Retinal pigment epithelial cell (primary cell): ENCODE measurements at regions not wholly inside any gene's neighbourhood (a gene's known extent, or its start where the extent isn't known, plus 50 kb on each side); places are given as distances from the start of the nearest gene placed in this dataset.

Experiments
- DNase-seq: peaks from one replicate; pipeline ENCODE4 v3.0.0-alpha.2; 2010; ENCODE audit warnings: low read depth
- H3K4me3 ChIP-seq: 2 replicates; pipeline ENCODE4 v1.5.1; 2011; ENCODE audit warnings: mild to moderate bottlenecking, low read length, control low read depth, moderate library complexity
- TF ChIP-seq, protein P1 (sequence below): conservative IDR thresholded peaks from 2 replicates; pipeline ENCODE4 v1.5.1; 2011; ENCODE audit warnings: low read depth, low read length, control low read depth, inconsistent platforms

DNA sequence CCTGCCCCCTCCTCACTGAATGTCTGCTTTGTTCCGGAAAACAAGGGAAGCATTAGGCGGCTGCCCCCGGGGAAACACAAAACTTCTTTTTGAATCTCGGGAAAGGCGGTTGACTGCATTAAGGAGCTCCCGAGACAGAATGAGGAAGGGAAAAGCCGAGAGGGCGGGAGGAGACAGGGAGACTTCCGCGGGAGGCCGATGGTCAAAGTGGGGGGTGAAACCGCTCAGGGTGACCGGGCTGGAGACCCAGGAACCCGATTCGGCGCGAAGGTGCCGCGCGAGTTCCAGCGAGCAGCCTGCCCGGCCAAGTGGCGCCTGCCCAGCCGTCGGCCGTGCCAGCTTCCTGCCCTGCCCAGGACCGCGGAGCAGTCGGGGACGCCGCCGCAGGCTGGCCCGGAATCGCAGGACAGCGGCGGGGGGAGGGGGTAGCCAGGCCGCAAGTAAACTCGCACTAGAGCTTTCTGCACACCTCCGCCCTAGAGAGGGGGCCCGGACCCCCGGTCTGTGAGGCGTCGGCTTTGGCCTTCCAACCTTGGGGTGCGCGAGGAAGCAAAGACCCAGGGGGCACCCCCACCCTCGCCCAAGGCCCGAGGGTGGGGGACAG, 55.1 kb upstream of the BCOR start:
- no peak for DNase-seq
- peak overlapping the region; percentile 45 for H3K4me3 ChIP-seq
- TF ChIP-seq, protein P1, sequence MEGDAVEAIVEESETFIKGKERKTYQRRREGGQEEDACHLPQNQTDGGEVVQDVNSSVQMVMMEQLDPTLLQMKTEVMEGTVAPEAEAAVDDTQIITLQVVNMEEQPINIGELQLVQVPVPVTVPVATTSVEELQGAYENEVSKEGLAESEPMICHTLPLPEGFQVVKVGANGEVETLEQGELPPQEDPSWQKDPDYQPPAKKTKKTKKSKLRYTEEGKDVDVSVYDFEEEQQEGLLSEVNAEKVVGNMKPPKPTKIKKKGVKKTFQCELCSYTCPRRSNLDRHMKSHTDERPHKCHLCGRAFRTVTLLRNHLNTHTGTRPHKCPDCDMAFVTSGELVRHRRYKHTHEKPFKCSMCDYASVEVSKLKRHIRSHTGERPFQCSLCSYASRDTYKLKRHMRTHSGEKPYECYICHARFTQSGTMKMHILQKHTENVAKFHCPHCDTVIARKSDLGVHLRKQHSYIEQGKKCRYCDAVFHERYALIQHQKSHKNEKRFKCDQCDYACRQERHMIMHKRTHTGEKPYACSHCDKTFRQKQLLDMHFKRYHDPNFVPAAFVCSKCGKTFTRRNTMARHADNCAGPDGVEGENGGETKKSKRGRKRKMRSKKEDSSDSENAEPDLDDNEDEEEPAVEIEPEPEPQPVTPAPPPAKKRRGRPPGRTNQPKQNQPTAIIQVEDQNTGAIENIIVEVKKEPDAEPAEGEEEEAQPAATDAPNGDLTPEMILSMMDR: no peak

DNA sequence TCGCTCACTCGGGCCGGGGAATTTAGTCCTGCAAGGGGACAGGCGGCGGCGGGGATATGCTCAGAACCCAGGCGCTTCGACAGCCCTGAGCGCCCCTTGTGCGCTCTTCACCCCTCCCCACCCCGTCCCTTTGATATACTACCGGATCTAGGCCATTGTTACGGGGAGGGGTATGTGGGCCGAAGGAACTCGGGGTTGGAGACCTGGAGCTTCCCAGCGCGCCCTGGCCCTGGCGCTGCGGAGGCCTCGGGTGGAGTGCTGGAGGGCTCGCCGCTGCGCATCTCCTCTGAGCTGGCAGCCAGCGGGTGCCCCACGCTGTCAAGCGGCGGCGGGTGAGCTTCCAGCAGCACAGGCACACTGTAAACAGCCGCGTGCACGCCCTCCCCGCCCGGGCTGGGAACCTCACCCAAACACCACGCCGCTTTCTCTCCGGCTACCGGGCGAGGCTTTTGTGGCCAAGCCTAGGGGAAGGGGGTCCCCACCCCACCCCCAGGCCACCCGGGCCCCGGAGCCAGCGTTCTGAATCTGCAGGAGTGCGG, 54.5 kb upstream of the BCOR start:
- peak overlapping the region; percentile 32 for H3K4me3 ChIP-seq
- no peak for DNase-seq
- TF ChIP-seq, protein P1: no peak

DNA sequence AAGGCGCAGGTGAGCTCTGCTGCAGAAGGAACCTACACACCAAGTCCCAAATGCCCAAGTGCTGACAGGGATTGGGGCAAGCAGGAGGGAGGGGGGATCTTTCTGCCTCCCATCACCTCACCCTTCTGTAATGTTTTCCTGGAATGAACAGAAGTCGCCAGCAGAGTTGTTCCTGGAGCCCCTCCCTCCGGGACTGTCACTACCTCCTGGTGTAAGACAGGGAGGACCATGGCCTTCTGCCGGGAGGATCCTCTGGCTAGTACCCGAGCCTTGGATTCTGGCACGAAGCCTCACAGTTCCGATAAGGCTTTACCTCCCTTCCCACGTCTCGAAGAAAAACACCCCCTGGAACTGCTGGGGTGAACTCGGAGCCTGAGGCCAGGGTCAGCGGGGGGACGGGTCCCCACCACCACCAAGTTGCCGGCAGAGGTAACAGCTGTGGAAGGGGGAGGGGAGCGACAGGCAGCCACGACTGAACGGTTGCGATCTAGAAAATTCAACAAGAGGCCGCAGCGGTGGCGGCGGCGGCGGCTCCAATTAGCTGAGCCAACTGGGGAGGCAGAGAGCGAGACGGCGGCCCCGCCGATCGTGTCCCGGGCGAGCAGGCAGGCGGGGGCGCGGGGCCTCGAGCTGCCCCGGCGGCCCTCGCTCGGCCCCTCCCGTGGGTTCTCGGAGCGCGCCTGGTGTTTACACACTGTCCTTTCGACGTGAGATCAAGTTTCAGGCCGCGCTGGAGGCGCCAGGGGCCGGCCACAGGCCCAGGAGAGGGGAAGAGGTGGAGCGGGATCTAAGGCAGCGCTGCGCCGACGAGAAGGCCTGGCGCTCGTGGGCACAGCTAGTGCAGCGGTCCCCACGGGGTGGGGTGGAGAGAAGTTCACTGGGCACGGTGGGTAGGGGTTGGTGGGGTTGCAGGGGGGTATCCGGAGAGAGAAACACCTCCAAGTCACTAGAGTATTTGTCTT, 53.7 kb upstream of the BCOR start:
- TF ChIP-seq, protein P1: no peak
- H3K4me3 ChIP-seq: no peak overlapping the region
- no peak for DNase-seq

DNA sequence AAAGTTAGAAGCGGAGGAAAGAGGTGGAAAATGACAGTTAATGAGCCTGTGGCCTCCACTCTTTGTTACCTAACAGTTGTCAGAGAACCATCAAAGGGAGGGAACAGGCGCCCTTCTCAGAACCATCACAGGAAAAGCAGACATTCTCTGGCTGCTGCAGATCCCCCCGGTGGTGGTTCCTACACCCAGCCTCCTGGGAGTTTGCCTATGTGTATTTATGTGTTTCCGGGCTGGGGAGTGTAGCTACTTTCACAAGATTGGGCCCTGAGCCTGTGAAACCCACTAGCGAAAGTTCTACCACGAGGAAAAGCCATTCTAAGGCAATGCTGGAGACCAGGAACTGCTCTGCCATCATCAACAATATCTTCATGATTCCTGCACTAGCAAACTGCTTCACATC, 52.7 kb upstream of the BCOR start:
- DNase-seq: no peak

DNA sequence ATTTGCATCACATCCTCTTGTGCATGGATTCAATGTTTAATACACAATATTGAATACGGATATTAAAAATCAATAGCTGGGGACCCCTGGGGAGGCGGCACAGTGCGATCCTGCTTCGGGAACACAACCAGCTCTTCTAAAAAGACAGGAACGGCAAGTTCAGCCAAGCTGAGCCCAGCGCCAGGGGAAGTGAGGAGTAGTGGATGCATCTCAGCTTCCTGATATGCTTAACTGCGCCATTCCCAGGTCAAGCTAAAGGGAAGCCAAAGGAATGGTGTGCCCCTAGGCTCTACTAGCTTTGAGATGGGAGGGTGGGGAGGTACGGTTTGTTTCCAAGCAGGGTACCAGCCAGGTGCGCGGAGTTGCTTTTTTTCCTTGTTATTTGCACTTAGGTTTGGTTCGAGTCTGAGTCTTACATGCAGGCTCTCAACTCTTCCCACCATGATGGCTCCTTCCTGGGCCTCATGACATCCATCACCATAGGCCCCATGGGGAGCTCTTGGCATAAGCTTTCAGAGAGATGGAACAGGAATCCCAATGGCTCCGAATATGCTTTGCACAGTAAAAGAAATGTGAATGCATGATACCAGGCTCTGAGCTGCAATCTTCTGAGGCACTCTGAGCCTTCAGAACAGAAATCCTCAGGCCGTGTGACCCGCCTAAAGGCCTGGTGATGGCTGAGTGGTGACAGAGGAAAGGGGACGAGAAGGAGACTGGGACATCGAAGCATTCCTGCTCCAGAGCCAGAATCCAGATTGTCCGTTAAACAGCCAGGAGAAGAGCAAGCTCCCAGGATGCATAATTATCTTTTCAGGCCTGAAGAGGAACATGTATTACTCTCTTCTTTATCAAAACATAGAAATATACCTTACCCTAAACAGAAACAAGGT, 51.8 kb upstream of the BCOR start:
- TF ChIP-seq, protein P1: no peak

More for the DNA sequence above, 52.7 kb upstream of the BCOR start:
- TF ChIP-seq, protein P1: peak; percentile 26
- H3K4me3 ChIP-seq: no peak overlapping the region

DNA sequence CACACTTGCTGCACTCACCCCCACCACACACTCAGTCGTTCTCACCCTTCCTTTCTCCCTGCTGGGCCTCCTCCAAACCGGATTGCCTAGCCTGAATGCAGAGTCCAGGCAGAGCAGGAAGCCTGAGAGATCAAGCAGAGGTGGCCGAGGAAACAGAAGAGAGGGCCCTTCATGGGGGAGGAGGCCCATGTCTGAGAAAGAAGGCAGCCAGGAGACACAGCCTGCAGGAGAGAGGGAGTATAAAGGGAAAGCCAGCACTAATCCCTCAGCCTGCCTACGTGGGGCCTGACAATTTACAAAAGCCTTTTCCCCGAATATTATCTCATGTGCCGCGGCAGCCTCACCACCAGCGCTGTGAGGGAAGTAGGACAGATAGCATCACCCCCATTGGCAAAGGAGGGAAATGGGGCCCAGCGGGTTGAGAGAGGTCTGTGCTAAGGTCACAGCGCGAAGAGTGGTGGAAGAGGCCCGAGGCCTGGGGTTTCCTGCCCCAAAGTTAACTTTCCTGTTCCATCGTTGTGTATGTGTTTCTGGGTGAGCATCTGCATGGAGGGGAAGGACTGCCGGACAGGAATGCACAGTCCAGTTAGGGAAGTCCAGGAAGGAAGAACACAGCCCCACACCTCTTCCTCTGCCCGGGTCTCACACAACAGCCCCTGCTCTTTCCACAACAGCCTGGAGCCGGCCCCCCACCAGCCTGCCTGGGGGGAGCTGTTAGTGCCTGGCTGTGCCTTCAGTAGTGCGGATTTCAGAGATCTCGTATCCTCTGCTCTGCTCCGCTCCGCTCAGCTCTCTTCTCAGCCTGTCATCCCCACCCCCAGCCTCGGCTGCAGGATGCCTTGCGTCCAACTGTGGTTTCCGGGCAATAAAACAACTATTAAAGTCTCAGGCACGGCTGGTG, 50.9 kb upstream of the BCOR start:
- H3K4me3 ChIP-seq: no peak overlapping the region
- no peak for DNase-seq
- TF ChIP-seq, protein P1: no peak

More for the DNA sequence above, 51.8 kb upstream of the BCOR start:
- H3K4me3 ChIP-seq: no peak overlapping the region
- no peak for DNase-seq
